ENCODE measurements at regions not wholly inside any gene's neighbourhood (a gene's known extent, or its start where the extent isn't known, plus 50 kb on each side); places are given as distances from the start of the nearest gene placed in this dataset.

- DNase-seq (no peak), ATAC-seq (ENCODE audit: poor library complexity) (no peak)
- intact Hi-C loops (cut with DNase I), result no loop called here
These were observed 89.7 kb upstream of the ST6GAL2 start for GRCh38 chr2:106975641-106976040.

GRCh38 chr2:106976548-106976947 lies 90.6 kb upstream of the ST6GAL2 start:
- no peak for ATAC-seq (ENCODE audit: poor library complexity)
- no peak for DNase-seq
- intact Hi-C loops (cut with DNase I), result no loop called here

- DNase-seq (no peak), ATAC-seq (ENCODE audit: poor library complexity) (no peak)
- intact Hi-C loops (cut with DNase I), result no loop called here
These were observed 91.8 kb upstream of the ST6GAL2 start for GRCh38 chr2:106977717-106978116.

GRCh38 chr2:106978647-106979046 lies 92.7 kb upstream of the ST6GAL2 start:
- DNase-seq (no peak), ATAC-seq (ENCODE audit: poor library complexity) (no peak)
- intact Hi-C loops (cut with DNase I), result no loop called here

GRCh38 chr2:106981491-106981890 lies 95.5 kb upstream of the ST6GAL2 start:
- ATAC-seq (ENCODE audit: poor library complexity) (no peak), DNase-seq (no peak)
- intact Hi-C loops (cut with DNase I), result no loop called here

- intact Hi-C loops (cut with DNase I), result no loop called here
- no peak for DNase-seq
- no peak for ATAC-seq (ENCODE audit: poor library complexity)
These were observed 96.4 kb upstream of the ST6GAL2 start for GRCh38 chr2:106982350-106982749.

- intact Hi-C loops (cut with DNase I), result no loop called here
- DNase-seq, result no peak
- no peak for ATAC-seq (ENCODE audit: poor library complexity)
These were observed 97.3 kb upstream of the ST6GAL2 start for GRCh38 chr2:106983305-106983704.

GRCh38 chr2:106988361-106988760 lies 102.4 kb upstream of the ST6GAL2 start:
- ATAC-seq (ENCODE audit: poor library complexity), result no peak
- intact Hi-C loops (cut with DNase I), result no loop called here
- no peak for DNase-seq

GRCh38 chr2:106990297-106990696 lies 104.3 kb upstream of the ST6GAL2 start:
- DNase-seq, result no peak
- intact Hi-C loops (cut with DNase I), result no loop called here

GRCh38 chr2:106991866-106992265 lies 105.9 kb upstream of the ST6GAL2 start:
- ATAC-seq (ENCODE audit: poor library complexity), result no peak
- no peak for DNase-seq
- intact Hi-C loops (cut with DNase I), result no loop called here

More at GRCh38 chr2:106990297-106990696, 104.3 kb upstream of the ST6GAL2 start:
- no peak for ATAC-seq (ENCODE audit: poor library complexity)

- intact Hi-C loops (cut with DNase I), result no loop called here
- DNase-seq (no peak), ATAC-seq (ENCODE audit: poor library complexity) (no peak)
These were observed 109.6 kb upstream of the ST6GAL2 start for GRCh38 chr2:106995556-106995955.

GRCh38 chr2:106996171-106996769 lies 110.3 kb upstream of the ST6GAL2 start:
- intact Hi-C loops (cut with DNase I), result no loop called here
- DNase-seq (no peak), ATAC-seq (ENCODE audit: poor library complexity) (peak; percentile 88)

GRCh38 chr2:106997204-106997603 lies 111.2 kb upstream of the ST6GAL2 start:
- intact Hi-C loops (cut with DNase I), result no loop called here
- no peak for DNase-seq
- ATAC-seq (ENCODE audit: poor library complexity), result no peak

GRCh38 chr2:107001062-107001461 lies 115.1 kb upstream of the ST6GAL2 start:
- ATAC-seq (ENCODE audit: poor library complexity) (no peak), DNase-seq (no peak)
- intact Hi-C loops (cut with DNase I), result no loop called here

- no peak for ATAC-seq (ENCODE audit: poor library complexity)
- intact Hi-C loops (cut with DNase I), result no loop called here
- DNase-seq, result no peak
These were observed 115.6 kb upstream of the ST6GAL2 start for GRCh38 chr2:107001551-107001950.

- intact Hi-C loops (cut with DNase I), result no loop called here
- DNase-seq (no peak), ATAC-seq (ENCODE audit: poor library complexity) (no peak)
These were observed 116.2 kb upstream of the ST6GAL2 start for GRCh38 chr2:107001964-107002696.

GRCh38 chr2:107002735-107003134 lies 116.8 kb upstream of the ST6GAL2 start:
- DNase-seq, result no peak
- intact Hi-C loops (cut with DNase I), result no loop called here
- ATAC-seq (ENCODE audit: poor library complexity), result no peak

- no peak for ATAC-seq (ENCODE audit: poor library complexity)
- no peak for DNase-seq
- intact Hi-C loops (cut with DNase I), result no loop called here
These were observed 119.9 kb upstream of the ST6GAL2 start for GRCh38 chr2:107005853-107006252.

- intact Hi-C loops (cut with DNase I), result no loop called here
- ATAC-seq (ENCODE audit: poor library complexity) (no peak), DNase-seq (no peak)
These were observed 120.9 kb upstream of the ST6GAL2 start for GRCh38 chr2:107006836-107007235.

- intact Hi-C loops (cut with DNase I), result no loop called here
- DNase-seq (no peak), ATAC-seq (ENCODE audit: poor library complexity) (no peak)
These were observed 122.0 kb upstream of the ST6GAL2 start for GRCh38 chr2:107007927-107008326.

- intact Hi-C loops (cut with DNase I), result no loop called here
- DNase-seq (no peak), ATAC-seq (ENCODE audit: poor library complexity) (no peak)
These were observed 122.9 kb upstream of the ST6GAL2 start for GRCh38 chr2:107008843-107009242.
